Caco-2 (cell line): ENCODE measurements at regions not wholly inside any gene's neighbourhood (a gene's known extent, or its start where the extent isn't known, plus 50 kb on each side); places are given as distances from the start of the nearest gene placed in this dataset.
A peak's percentile ranks its signal among the peaks of the same experiment; 100 is the strongest.

Experiments used
- BruUV-seq: library from RNA; stranded (reverse); fragments of 400-500 nt; replicated peaks from 2 replicates; lab custom pipeline; 2021; lab: Mats Ljungman, UMichigan
- CTCF ChIA-PET: fragments of 300-600 bp; sonication (Branson Sonifier 250); formaldehyde crosslinking; loops from one replicate; lab custom pipeline; 2022; ENCODE audit warnings: antibody characterized with exemption; lab: Charles Lee
- POLR2A ChIA-PET: fragments of 300-600 bp; sonication (Branson Sonifier 250); formaldehyde crosslinking; loops from one replicate; lab custom pipeline; 2022; ENCODE audit warnings: antibody characterized with exemption; lab: Charles Lee
- DNase-seq, 2 experiments: peaks; one replicate each; pipeline versions ENCODE4 v3.0.0 to v3.0.0-alpha.2; 2020 to 2022
- H3K27me3 ChIP-seq: replicated peaks from 2 replicates; pipeline ENCODE4 v1.6.0; 2011; ENCODE audit warnings: low read length; ENCODE audit not compliant: control insufficient read depth, insufficient read depth
- H3K36me3 ChIP-seq: 2 replicates; pipeline ENCODE4 v1.5.1; 2011; ENCODE audit warnings: low read length; ENCODE audit not compliant: control insufficient read depth, insufficient read depth
- H3K4me1 ChIP-seq: fragments of 250-450 bp; sonication (Bioruptor Pico); 2 replicates; pipeline ENCODE4 v1.5.1; 2020; ENCODE audit warnings: mild to moderate bottlenecking
- H3K4me3 ChIP-seq: 2 replicates; pipeline ENCODE4 v1.5.1; 2011; ENCODE audit warnings: low read depth, mild to moderate bottlenecking, control low read depth, low read length
- H3K9me3 ChIP-seq: fragments of 250-450 bp; sonication (Bioruptor Pico); 2 replicates; pipeline ENCODE4 v1.5.1; 2020; ENCODE audit warnings: mild to moderate bottlenecking, moderate library complexity
- H3K27ac Mint-ChIP-seq: one replicate; pipeline ENCODE4 v1.8.0; 2022; ENCODE audit warnings: mixed read lengths; ENCODE audit not compliant: unreplicated experiment
- H3K27me3 Mint-ChIP-seq: one replicate; pipeline ENCODE4 v1.8.0; 2022; ENCODE audit warnings: mixed read lengths; ENCODE audit not compliant: insufficient read depth, unreplicated experiment
- H3K36me3 Mint-ChIP-seq: one replicate; pipeline ENCODE4 v1.8.0; 2022; ENCODE audit warnings: mild to moderate bottlenecking, mixed read lengths; ENCODE audit not compliant: insufficient read depth, unreplicated experiment
- H3K4me1 Mint-ChIP-seq: one replicate; pipeline ENCODE4 v1.8.0; 2022; ENCODE audit warnings: low read depth, mixed read lengths; ENCODE audit not compliant: unreplicated experiment
- H3K4me3 Mint-ChIP-seq: one replicate; pipeline ENCODE4 v1.8.0; 2022; ENCODE audit warnings: mild to moderate bottlenecking, moderate library complexity, mixed read lengths; ENCODE audit not compliant: unreplicated experiment
- H3K9me3 Mint-ChIP-seq: one replicate; pipeline ENCODE4 v1.8.0; 2022; ENCODE audit warnings: mixed read lengths; ENCODE audit not compliant: unreplicated experiment
- intact Hi-C: fragments of 100-400 bp; cut with micrococcal nuclease; formaldehyde crosslinking; loops from one replicate; pipeline ENCODE4 v1.10.0; 2022; ENCODE audit not compliant: unreplicated experiment
- TF ChIP-seq, protein P1 (sequence below), 2 experiments: fragments of 200-600 bp in 1 of 2; IDR thresholded peaks; 1 replicate in 1 of 2; 2 replicates in 1 of 2; pipeline versions ENCODE4 v1.5.1 to v1.8.0; 2011 to 2022; ENCODE audit warnings: antibody characterized with exemption in 1 of 2, control low read depth in 1 of 2, inconsistent platforms in 1 of 2, low read depth in 1 of 2, low read length in 1 of 2, mild to moderate bottlenecking in 1 of 2, moderate library complexity in 1 of 2; ENCODE audit not compliant: insufficient read depth in 1 of 2, severe bottlenecking in 1 of 2, unreplicated experiment in 1 of 2

DNA sequence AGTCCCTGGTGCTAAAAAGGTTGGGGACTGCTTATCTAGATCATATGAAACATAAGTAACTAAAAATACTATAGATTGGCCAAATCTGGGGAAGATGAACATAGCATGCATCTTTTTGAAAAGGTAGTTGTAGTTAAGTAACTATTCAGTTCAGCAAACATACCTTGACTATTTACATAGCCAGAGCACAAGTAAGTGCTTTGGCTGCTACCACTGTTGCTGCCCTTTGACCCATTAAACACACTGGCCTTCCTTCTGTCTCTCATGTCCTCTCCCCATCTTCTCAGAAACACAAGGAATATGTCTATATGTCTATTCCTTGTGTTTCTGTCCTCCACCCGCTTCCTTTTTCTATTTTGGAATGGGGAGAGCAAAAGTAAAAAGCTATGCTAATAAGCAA, 87.9 kb upstream of the SPRY1 start:
- Mint-ChIP-seq H3K27ac (no peak overlapping the region), H3K27me3 (no peaks in the 10 kb centered on the region), H3K4me3 (no peak overlapping the region), H3K36me3 (peaks cover 5% of the 10 kb centered on the region), H3K4me1 (peaks cover 15% of the 10 kb centered on the region), H3K9me3 (no peaks in the 10 kb centered on the region)
- no peak for DNase-seq
- Histone ChIP-seq H3K27me3 (no peaks in the 10 kb centered on the region), H3K4me3 (no peak overlapping the region), H3K4me1 (peaks cover 15% of the 10 kb centered on the region), H3K9me3 (no peaks in the 10 kb centered on the region), H3K36me3 (no peaks in the 10 kb centered on the region)
- CTCF ChIA-PET, result no interaction called here
- TF ChIP-seq, protein P1, sequence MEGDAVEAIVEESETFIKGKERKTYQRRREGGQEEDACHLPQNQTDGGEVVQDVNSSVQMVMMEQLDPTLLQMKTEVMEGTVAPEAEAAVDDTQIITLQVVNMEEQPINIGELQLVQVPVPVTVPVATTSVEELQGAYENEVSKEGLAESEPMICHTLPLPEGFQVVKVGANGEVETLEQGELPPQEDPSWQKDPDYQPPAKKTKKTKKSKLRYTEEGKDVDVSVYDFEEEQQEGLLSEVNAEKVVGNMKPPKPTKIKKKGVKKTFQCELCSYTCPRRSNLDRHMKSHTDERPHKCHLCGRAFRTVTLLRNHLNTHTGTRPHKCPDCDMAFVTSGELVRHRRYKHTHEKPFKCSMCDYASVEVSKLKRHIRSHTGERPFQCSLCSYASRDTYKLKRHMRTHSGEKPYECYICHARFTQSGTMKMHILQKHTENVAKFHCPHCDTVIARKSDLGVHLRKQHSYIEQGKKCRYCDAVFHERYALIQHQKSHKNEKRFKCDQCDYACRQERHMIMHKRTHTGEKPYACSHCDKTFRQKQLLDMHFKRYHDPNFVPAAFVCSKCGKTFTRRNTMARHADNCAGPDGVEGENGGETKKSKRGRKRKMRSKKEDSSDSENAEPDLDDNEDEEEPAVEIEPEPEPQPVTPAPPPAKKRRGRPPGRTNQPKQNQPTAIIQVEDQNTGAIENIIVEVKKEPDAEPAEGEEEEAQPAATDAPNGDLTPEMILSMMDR (IDR thresholded peaks at IDR 0.05; ENCODE audit: insufficient read depth in 1 of 2, low read depth in 1 of 2, low read length in 1 of 2, severe bottlenecking in 1 of 2, unreplicated experiment in 1 of 2), result no peak
- intact Hi-C loops, result no loop called here
- POLR2A ChIA-PET, result no interaction called here
- no TSS peak for BruUV-seq

DNA sequence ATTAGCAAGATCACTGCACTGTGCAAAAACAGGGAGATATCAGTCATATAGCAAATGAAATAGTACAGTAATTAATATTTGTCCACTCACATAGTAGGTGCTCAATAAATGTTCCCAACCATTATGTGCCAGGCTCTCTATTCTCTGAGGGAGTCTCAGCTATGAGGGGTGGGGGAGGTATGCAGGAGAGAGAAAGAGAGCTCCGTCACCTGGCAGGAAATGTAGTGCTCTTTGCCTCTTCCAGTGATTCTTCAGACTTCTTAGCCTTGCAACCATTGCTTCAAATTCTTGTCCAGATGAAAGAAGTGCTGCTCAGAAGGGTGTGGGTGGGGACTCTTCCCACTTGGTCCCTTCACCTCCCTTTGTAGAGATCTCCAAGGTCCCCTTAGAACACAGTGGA, 84.5 kb upstream of the SPRY1 start:
- Histone ChIP-seq H3K27me3 (no peaks in the 10 kb centered on the region), H3K36me3 (no peaks in the 10 kb centered on the region), H3K4me1 (peaks cover 20% of the 10 kb centered on the region), H3K4me3 (no peak overlapping the region), H3K9me3 (no peaks in the 10 kb centered on the region)
- Mint-ChIP-seq H3K27me3 (no peaks in the 10 kb centered on the region), H3K27ac (no peak overlapping the region), H3K4me1 (peaks cover 10% of the 10 kb centered on the region), H3K9me3 (no peaks in the 10 kb centered on the region), H3K36me3 (peaks cover 5% of the 10 kb centered on the region), H3K4me3 (no peak overlapping the region)
- no TSS peak for BruUV-seq
- intact Hi-C loops, result no loop called here
- DNase-seq, result no peak
- POLR2A ChIA-PET, result no interaction called here
- TF ChIP-seq, protein P1 (IDR thresholded peaks at IDR 0.05; ENCODE audit: insufficient read depth in 1 of 2, low read depth in 1 of 2, low read length in 1 of 2, severe bottlenecking in 1 of 2, unreplicated experiment in 1 of 2), result no peak
- CTCF ChIA-PET, result no interaction called here

DNA sequence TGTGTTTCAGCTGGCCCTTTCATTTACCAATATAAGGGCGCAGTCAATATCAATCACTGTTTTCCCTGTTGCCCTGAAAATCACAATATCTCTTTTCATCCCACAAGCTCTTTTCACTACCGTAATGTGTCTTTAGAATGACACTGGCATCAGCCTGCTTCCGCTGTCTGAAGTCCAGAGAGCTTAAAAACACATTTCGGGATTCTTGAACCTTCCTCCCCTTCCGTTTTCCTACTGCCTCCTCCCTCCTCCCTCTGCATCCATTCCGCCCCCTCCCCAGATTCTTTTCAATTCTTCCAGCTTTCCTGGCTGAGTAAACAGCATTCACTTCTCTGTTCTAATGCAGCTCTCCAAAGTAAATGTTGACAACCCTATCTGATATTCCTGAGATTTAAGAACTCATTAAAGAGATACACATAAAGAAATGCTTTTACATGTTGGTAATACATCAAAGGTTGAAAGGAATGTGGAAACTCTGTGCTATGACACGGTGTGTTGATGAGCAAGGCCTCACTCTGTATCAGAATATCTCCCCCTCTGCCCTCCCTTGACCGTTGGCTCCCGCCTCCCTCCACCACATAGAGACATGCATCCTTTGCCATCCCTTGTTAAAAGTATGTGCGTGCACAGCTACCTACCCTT, 83.5 kb upstream of the SPRY1 start:
- Histone ChIP-seq H3K4me3 (no peak overlapping the region), H3K4me1 (peaks cover 20% of the 10 kb centered on the region), H3K9me3 (no peaks in the 10 kb centered on the region), H3K36me3 (no peaks in the 10 kb centered on the region), H3K27me3 (no peaks in the 10 kb centered on the region)
- ChIA-PET POLR2A (no interaction called here), CTCF (interaction anchor here (0.6 kb wide), 1 partner anchor 86 kb away, joined by 3 read pairs; no protein-coding TSS in a partner anchor)
- peaks cover 5% of the 10 kb centered on the region for H3K36me3 Mint-ChIP-seq
- H3K27me3 Mint-ChIP-seq, result no peaks in the 10 kb centered on the region
- peak overlapping the region; percentile 70 for H3K27ac Mint-ChIP-seq
- H3K4me1 Mint-ChIP-seq, result peaks cover 10% of the 10 kb centered on the region
- no peaks in the 10 kb centered on the region for H3K9me3 Mint-ChIP-seq
- TF ChIP-seq, protein P1 (IDR thresholded peaks at IDR 0.05; ENCODE audit: insufficient read depth in 1 of 2, low read depth in 1 of 2, low read length in 1 of 2, severe bottlenecking in 1 of 2, unreplicated experiment in 1 of 2), result no peak
- BruUV-seq, result no TSS peak
- DNase-seq, result peak in 1 of 2 experiments; percentile 18
- intact Hi-C loops, result no loop called here
- no peak overlapping the region for H3K4me3 Mint-ChIP-seq
